ENCODE measurements at regions not wholly inside any gene's neighbourhood (a gene's known extent, or its start where the extent isn't known, plus 50 kb on each side); places are given as distances from the start of the nearest gene placed in this dataset.

- TF ChIP-seq EZH2phosphoT487 (IDR thresholded peaks at IDR 0.05; ENCODE audit: low read length) (no peak), EZH2 (optimal IDR thresholded peaks at IDR 0.05; ENCODE audit: low read depth, low read length) (no peak), CTCF (IDR thresholded peaks at IDR 0.05; ENCODE audit: low read length) (no peak)
- Histone ChIP-seq H3K4me1 (ENCODE audit: low read length) (no peaks in the 10 kb centered on the region), H3K36me3 (replicated peaks; ENCODE audit: insufficient read depth, low read length) (no peaks in the 10 kb centered on the region), H3K27me3 (replicated peaks; ENCODE audit: insufficient read depth, low read length) (no peaks in the 10 kb centered on the region), H3K9me2 (replicated peaks; ENCODE audit: insufficient read depth, low read length) (no peaks in the 10 kb centered on the region), H4K20me1 (ENCODE audit: insufficient read depth, low read length) (no peaks in the 10 kb centered on the region), H2AFZ (ENCODE audit: low read length) (no peak overlapping the region), H3K9me3 (replicated peaks; ENCODE audit: insufficient read depth, low read length) (no peaks in the 10 kb centered on the region), H3F3A (ENCODE audit: insufficient read depth, low read length) (no peaks in the 10 kb centered on the region), H3K79me2 (ENCODE audit: low read length) (no peaks in the 10 kb centered on the region), H3K4me3 (ENCODE audit: low read length) (no peak overlapping the region), H3K9ac (ENCODE audit: low read length) (no peak overlapping the region), H3K27ac (ENCODE audit: low read length) (no peak overlapping the region), H3K4me2 (ENCODE audit: low read depth, low read length) (no peak overlapping the region)
- no peak for DNase-seq
Measured at GRCh38 chr11:90407350-90407749, 184.5 kb upstream of the CHORDC1 start.

GRCh38 chr11:90392692-90393091 is 169.8 kb upstream of the CHORDC1 start:
- Histone ChIP-seq H3K27me3 (replicated peaks; ENCODE audit: insufficient read depth, low read length) (no peaks in the 10 kb centered on the region), H4K20me1 (ENCODE audit: insufficient read depth, low read length) (no peaks in the 10 kb centered on the region), H3K9me2 (replicated peaks; ENCODE audit: insufficient read depth, low read length) (no peaks in the 10 kb centered on the region), H3K4me1 (ENCODE audit: low read length) (no peaks in the 10 kb centered on the region), H3F3A (ENCODE audit: insufficient read depth, low read length) (no peaks in the 10 kb centered on the region), H3K9ac (ENCODE audit: low read length) (no peak overlapping the region), H3K79me2 (ENCODE audit: low read length) (no peaks in the 10 kb centered on the region), H3K9me3 (replicated peaks; ENCODE audit: insufficient read depth, low read length) (no peaks in the 10 kb centered on the region), H3K4me3 (ENCODE audit: low read length) (no peak overlapping the region), H2AFZ (ENCODE audit: low read length) (no peak overlapping the region), H3K36me3 (replicated peaks; ENCODE audit: insufficient read depth, low read length) (no peaks in the 10 kb centered on the region), H3K4me2 (ENCODE audit: low read depth, low read length) (no peak overlapping the region), H3K27ac (ENCODE audit: low read length) (no peak overlapping the region)
- TF ChIP-seq EZH2 (optimal IDR thresholded peaks at IDR 0.05; ENCODE audit: low read depth, low read length), result no peak
- TF ChIP-seq CTCF (IDR thresholded peaks at IDR 0.05; ENCODE audit: low read length), result no peak
- TF ChIP-seq EZH2phosphoT487 (IDR thresholded peaks at IDR 0.05; ENCODE audit: low read length), result no peak
- DNase-seq, result no peak

- no peaks in the 10 kb centered on the region for H3K27me3 ChIP-seq (replicated peaks; ENCODE audit: insufficient read depth, low read length)
- no peak overlapping the region for H3K27ac ChIP-seq (ENCODE audit: low read length)
- H3K4me2 ChIP-seq (ENCODE audit: low read depth, low read length), result no peak overlapping the region
- TF ChIP-seq CTCF (IDR thresholded peaks at IDR 0.05; ENCODE audit: low read length) (no peak), EZH2phosphoT487 (IDR thresholded peaks at IDR 0.05; ENCODE audit: low read length) (no peak), EZH2 (optimal IDR thresholded peaks at IDR 0.05; ENCODE audit: low read depth, low read length) (no peak)
- no peaks in the 10 kb centered on the region for H3K9me2 ChIP-seq (replicated peaks; ENCODE audit: insufficient read depth, low read length)
- H3K4me3 ChIP-seq (ENCODE audit: low read length), result no peak overlapping the region
- no peaks in the 10 kb centered on the region for H3K4me1 ChIP-seq (ENCODE audit: low read length)
- H3K9me3 ChIP-seq (replicated peaks; ENCODE audit: insufficient read depth, low read length), result no peaks in the 10 kb centered on the region
- H3K9ac ChIP-seq (ENCODE audit: low read length), result no peak overlapping the region
- no peak overlapping the region for H2AFZ ChIP-seq (ENCODE audit: low read length)
- no peak for DNase-seq
- no peaks in the 10 kb centered on the region for H4K20me1 ChIP-seq (ENCODE audit: insufficient read depth, low read length)
- no peaks in the 10 kb centered on the region for H3K36me3 ChIP-seq (replicated peaks; ENCODE audit: insufficient read depth, low read length)
- no peaks in the 10 kb centered on the region for H3F3A ChIP-seq (ENCODE audit: insufficient read depth, low read length)
- H3K79me2 ChIP-seq (ENCODE audit: low read length), result no peaks in the 10 kb centered on the region
Measured at GRCh38 chr11:90391756-90392155, 168.9 kb upstream of the CHORDC1 start.
